ENCODE measurements at regions not wholly inside any gene's neighbourhood (a gene's known extent, or its start where the extent isn't known, plus 50 kb on each side); places are given as distances from the start of the nearest gene placed in this dataset.

DNA sequence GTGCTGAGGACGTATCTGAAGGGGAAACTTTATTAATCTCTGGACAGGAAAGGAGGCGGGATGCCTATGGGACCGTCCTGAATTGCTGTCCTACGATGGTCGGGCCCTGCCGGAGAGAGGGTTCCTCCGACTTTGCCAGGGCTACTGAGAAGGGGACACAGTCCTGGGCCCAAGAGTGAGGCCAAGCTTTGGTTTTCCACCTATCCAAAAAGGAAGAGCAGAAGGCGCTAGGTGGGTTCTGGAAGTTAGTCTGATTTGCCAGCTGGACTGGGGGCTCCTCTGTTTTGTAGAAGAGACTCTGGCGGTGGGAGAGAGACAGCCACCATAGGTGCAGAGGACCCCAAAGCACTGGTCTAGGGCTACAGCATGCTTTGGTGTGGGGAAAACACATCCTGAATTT, 243.8 kb upstream of the IRX4 start:
- DNase-seq (ENCODE audit: low read depth): no peak
- TF ChIP-seq CTCF (conservative IDR thresholded peaks at IDR 0.05; ENCODE audit: low read length): no peak
- no peak overlapping the region for H3K4me3 ChIP-seq (ENCODE audit: low read length)

DNA sequence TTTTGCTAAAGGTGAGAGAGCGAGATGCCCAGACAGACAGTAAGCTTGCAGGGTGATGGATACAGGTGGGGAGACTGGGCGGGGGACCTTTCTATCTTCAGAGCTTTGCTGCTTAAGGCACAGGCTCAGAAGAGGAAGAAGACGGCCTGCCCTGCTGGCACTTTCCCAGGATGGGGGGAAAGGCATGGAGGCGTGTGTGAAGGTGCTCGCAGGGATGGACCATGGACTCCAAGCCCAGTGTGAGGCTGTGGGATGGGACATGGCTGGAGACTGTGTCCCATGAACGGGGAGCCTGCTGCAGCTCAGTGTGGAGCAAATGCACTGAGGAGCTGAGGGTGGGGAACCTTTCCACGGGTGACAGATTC, 243.2 kb upstream of the IRX4 start:
- H3K4me3 ChIP-seq (ENCODE audit: low read length): no peak overlapping the region
- no peak for TF ChIP-seq CTCF (conservative IDR thresholded peaks at IDR 0.05; ENCODE audit: low read length)
- no peak for DNase-seq (ENCODE audit: low read depth)

DNA sequence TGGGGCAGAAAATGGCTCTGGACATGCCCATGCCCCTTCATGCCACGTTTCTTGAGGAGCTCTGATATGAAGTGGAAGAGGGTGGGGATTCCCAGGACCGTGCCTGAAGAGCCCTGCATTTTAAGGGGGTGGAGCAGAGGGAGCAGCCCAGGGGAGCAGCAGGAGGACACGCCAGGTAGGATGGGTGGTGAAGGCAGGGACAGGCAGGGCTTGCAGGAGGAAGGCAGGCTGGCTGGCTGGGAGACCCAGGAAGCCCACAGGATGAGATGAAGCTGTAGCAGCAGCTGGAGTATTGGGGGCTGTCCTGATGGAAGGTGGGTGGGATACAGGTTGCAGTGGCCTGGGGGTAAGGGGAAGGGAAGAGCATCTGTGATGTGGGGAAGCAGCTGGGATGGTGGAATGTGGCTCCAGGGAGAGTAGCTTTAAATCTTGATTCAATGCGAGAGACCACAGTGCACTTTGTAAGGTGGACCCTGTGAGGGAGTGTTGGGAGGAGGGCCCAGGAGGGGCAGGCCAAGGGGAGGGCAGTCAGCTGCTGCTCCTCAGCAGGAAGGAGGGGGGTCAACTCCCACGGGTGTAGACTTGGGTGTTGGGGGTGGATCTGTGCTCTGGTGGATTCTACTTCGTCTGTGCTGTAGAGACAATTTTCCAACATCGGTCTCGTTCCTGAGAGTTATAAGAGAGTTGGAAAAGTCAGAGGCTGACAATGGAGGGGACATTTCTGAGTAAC, 242.6 kb upstream of the IRX4 start:
- DNase-seq (ENCODE audit: low read depth): no peak
- H3K4me3 ChIP-seq (ENCODE audit: low read length): no peak overlapping the region
- TF ChIP-seq CTCF (conservative IDR thresholded peaks at IDR 0.05; ENCODE audit: low read length): no peak

DNA sequence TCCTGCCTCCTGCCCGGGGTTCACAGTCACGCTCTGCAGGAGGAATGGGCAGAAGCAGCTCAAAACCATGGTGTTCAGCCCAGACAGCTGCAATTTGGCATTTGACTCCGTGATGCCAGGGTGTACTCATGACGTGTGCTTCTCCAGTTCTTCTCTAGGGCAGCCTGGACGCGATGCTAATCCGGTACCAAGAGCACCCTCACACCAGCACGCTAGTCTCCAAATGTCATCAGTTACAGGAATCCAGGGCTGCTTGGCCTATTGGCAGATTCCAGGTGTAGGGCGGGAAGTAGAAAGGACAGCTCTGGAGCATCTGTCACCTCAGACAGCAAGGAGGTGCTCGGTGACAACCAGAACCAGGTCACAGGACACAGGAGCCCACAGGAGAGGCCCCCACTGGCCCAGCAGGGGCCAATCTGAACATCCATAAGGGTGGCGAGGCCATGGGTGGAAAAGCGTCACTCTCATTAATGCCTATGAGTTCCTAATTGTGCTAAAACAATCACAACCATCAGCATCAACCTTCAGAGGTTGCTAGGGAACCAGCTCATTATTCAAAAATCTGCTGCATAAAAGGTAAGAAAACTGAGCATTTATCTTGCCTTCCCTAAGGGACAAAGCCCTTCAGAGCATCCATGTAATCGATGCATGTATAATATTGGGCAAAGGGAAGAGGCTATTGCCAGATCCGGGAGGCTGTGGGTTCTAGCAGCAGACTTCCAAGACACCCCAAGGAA, 241.9 kb upstream of the IRX4 start:
- DNase-seq (ENCODE audit: low read depth): no peak
- no peak overlapping the region for H3K4me3 ChIP-seq (ENCODE audit: low read length)
- TF ChIP-seq CTCF (conservative IDR thresholded peaks at IDR 0.05; ENCODE audit: low read length): no peak

DNA sequence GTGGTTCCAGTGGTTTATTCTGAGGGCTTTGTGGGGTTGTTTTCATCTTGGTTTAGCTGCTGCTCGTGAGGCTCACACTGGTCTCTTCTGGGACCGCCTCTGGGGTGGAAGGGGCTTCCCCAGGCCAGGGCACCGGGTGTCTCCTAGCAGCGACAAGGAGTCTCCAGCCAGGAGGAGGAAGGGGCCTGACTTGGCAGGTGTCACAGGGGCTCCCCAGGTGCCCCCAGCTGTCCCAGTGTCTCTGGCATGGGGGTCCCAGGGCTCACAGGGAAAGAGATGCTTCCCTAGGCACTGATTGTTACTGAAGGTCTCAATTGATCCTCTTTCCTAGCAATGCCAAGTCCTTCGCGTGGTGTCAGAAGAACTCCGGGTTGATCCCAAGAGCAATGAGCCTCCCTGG, 241.1 kb upstream of the IRX4 start:
- no peak for DNase-seq (ENCODE audit: low read depth)
- H3K4me3 ChIP-seq (ENCODE audit: low read length): no peak overlapping the region
- no peak for TF ChIP-seq CTCF (conservative IDR thresholded peaks at IDR 0.05; ENCODE audit: low read length)

DNA sequence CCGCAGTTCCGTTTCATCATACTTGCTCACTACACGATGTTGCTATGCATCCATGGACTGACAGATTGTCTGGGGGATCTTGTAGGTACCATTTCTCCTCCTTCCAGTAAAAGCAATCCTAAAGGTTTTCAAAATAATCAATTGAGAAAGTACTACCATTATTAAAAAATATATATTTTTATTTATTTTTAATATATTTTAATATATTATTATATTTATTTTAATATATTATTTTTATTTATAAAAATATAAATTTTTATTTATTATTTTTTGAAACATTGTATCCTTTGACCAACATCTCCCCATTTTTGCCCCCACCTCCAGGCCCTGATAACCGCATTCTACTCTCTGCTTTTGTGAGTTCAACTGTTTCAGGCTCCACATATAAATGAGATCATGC, 237.6 kb upstream of the IRX4 start:
- H3K4me3 ChIP-seq (ENCODE audit: low read length): no peak overlapping the region
- DNase-seq (ENCODE audit: low read depth): no peak
- no peak for TF ChIP-seq CTCF (conservative IDR thresholded peaks at IDR 0.05; ENCODE audit: low read length)

GRCh38 chr5:2119573-2119972, 236.8 kb upstream of the IRX4 start:
- DNase-seq (ENCODE audit: low read depth): no peak
- no peak for TF ChIP-seq CTCF (conservative IDR thresholded peaks at IDR 0.05; ENCODE audit: low read length)
- H3K4me3 ChIP-seq (ENCODE audit: low read length): no peak overlapping the region

Measured in AG10803 (cell line).